CMK (cell line): ENCODE measurements at regions not wholly inside any gene's neighbourhood (a gene's known extent, or its start where the extent isn't known, plus 50 kb on each side); places are given as distances from the start of the nearest gene placed in this dataset.
"Not testable (repeated sequence)": the region's sequence is repeated elsewhere in the genome, so short reads cannot be mapped to it uniquely, and the experiment has no call there.

Experiments
- DNase-seq: peaks from one replicate; pipeline ENCODE4 v3.0.0-alpha.2; 2010; ENCODE audit warnings: low read depth

- DNase-seq: no peak
Observed at GRCh38 chr1:194705123-194705854, 1518.9 kb upstream of the B3GALT2 start.

GRCh38 chr1:194698908-194699318 lies 1512.5 kb upstream of the B3GALT2 start:
- peak; percentile 2 for DNase-seq

GRCh38 chr1:194693244-194693643 lies 1506.8 kb upstream of the B3GALT2 start:
- DNase-seq: no peak

DNA sequence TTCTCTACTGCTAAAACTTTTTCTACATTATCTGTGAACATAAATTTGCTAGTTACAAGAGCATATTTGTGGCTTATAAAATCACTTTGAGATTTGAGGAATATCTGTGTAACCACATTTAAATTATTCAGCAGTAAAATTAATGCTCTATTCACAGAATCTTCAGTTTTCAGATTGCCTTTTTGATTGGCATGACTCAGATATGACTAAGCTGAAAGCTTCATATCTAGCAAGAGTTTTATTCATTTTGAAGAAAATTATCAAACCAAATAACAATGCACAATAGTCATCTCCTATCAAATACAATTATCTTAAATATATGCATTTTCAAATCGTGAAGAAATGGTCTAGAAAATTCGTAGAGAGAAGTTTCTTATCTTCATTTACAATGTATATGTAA lies 1498.2 kb upstream of the B3GALT2 start:
- DNase-seq: no peak

- DNase-seq: no peak
Observed at GRCh38 chr1:194658090-194658439, 1471.7 kb upstream of the B3GALT2 start.

DNA sequence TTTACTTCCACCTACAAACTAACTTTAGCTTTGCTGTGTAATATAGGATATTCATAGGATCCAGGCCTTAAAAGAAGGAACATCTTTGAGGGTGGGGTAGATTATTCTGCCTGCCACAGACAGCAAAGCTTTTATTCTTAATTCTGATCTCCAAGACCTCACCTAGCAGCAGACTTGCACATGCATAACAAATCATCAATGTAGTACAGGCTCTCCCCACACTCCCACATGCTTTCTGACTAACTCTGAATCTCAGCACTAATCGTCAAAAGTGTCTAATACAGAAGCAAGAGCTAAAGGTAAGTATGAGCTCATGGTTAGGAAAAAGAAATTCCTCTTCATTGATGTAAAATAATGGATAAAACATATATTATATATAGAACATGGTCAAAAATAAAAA lies 1468.5 kb upstream of the B3GALT2 start:
- no peak for DNase-seq

DNA sequence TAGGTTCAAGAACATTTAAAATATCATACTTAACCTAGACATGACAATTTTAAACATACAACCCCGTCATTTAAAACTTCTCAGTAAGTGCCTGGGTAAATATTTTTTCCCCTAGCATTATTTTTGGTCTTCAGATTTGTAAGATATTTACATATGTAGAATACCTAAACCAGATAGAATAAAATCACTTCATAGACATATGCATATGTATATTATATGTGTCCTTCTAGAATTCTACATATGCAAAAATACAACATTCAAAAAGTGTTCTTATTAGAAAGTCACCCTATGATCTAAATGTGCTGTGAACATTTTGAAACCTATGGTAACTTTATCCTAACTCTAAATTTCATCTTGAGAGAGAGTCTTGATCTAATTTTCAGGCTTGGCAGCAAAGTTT lies 1467.0 kb upstream of the B3GALT2 start:
- no peak for DNase-seq

- DNase-seq: no peak
Observed at GRCh38 chr1:194647118-194647517, 1460.7 kb upstream of the B3GALT2 start.

DNA sequence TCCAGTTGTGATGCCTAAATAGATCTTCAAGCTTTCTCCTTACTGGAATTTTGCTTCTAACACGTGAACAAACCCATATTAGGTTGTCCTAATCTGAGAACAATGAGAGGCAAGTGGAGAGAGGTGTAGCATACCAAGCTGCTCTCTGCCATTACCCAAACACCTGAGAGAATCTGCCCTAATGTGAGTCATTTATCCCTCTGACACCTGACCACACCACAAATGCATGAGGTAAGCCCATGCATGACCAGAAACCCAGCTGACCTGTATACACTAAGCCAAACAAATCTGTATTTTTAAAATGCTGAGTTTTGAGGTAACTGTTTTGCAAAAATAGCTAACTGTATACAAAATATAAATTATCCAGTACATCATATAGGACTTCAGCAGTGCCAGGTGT lies 1458.1 kb upstream of the B3GALT2 start:
- DNase-seq: no peak

DNA sequence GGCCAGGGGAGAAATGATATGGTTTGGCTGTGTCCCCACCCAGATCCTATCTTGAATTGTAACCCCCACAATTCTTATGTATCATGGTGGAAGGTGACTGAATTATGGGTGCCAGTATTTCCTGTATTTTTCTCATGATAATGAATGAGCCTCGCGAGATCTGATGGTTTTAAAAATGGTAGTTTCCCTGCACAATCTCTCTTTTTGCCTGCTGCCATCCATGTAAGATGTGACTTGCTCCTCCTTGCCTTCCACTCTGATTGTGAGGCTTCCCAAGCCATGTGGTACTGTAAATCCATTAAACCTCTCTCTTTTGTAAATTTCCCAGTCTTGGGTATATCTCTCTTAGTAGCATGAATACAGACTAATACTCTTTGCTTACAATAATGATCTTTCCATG lies 1453.9 kb upstream of the B3GALT2 start:
- DNase-seq: no peak

DNA sequence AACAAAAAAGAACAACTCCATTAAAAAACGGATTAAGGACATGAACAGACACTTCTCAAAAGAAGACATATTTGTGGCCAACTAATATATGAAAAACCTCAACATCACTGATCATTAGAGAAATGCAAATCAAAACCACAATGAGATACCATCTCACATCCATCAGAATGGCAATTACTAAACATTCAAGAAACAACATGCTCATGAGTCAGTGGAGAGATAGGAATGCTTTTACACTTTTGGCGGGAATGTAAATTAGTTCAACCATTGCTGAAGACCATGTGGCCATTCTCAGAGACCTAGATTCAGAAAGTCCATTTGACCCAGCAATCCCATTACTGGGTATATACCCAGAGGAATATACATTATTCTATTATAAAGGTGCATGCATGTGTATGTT lies 1442.6 kb upstream of the B3GALT2 start:
- DNase-seq: no peak

DNA sequence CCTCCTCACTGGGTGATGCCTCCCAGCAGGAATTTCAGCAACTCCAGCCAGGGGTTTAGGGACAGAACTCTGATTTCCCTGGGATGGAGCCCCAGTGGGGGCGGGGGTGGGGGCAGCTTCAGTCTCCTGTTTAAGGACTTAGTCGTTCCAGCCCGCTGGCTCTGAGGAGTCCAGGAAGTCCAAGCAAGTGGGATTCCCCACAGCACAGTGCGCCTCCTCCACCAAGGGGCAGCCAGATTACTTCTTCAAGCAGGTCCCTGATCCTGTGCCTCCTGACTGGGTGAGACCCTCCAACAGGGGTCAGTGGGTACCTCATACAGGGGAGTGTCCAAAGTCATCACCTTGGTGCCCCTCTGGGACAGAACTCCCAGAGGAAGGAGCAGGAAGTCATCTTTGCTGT lies 1438.4 kb upstream of the B3GALT2 start:
- DNase-seq: no peak

DNA sequence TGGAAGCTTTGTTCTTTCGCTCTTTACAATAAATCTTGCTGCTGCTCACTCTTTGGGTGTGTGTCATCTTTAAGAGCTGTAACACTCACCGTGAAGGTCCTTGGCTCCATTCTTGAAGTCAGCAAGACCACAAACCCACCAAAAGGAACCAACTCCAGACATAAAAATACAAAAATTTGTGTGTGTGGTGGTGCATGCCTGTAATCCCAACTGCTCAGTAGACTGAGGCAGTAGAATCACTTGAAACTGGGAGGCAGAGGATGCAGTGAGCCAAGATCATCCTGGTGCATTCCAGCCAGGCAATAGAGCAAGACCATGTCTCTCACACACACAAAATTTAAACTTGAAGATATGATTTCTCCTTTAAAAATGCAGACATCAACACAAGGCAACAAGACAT lies 1431.7 kb upstream of the B3GALT2 start:
- no peak for DNase-seq

DNA sequence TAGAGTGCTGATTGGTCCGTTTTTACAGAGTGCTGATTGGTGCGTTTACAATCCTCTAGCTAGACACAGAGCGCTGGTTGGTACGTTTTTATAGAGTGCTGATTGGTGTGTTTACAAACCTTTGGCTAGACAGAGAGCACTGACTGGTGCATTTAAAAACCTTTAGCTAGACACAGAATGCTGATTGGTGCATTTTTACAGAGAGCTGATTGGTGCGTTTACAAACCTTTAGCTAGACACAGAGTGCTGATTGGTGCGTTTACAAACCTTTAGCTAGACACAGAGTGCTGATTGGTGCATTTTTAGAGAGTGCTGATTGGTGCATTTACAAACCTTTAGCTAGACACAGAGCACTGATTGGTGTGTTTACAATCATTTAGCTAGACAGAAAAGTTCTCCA lies 1430.9 kb upstream of the B3GALT2 start:
- DNase-seq: not testable (repeated sequence)

GRCh38 chr1:194616835-194617234 lies 1430.4 kb upstream of the B3GALT2 start:
- no peak for DNase-seq

DNA sequence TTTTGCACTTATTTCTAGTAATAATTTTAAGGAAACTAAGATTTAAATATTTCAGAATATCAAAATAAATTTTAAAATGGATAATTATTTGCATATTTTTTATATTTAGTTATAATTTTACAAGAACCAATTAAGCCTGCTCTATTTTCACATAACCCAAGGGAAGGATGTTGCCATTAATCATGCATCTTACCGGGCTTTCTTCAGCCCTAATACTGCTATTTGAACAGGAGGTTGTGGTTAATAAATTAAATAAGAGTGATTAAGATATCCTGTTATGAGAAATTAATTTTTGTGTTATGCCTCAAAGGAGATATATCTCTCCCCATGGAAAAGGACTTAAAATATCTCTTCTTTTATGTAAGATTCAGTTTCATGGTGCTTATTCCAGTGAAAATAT lies 1415.8 kb upstream of the B3GALT2 start:
- no peak for DNase-seq

- no peak for DNase-seq
Observed at GRCh38 chr1:194600716-194601115, 1414.3 kb upstream of the B3GALT2 start.

DNA sequence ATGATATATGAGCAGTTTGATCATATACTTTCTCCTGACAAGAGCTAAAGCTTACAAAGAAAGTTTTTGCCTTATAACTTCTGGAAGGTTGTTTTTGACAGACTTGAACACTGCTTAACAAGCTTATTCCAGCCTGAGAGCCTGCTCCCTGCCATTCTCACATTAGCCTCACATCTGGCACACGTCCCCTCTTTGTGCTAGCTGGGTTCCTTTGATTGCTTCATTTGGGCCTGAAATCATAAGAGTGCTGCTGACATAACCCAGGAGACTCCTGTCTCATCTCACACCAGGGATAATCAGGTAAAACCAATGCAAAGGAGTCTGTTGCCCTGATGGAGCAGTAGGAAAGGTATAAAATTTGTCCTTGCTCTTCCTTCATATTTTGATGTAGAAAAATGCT lies 1411.7 kb upstream of the B3GALT2 start:
- no peak for DNase-seq

GRCh38 chr1:194586302-194586701 lies 1399.9 kb upstream of the B3GALT2 start:
- DNase-seq: no peak

GRCh38 chr1:194584052-194584451 lies 1397.6 kb upstream of the B3GALT2 start:
- DNase-seq: no peak

- DNase-seq: no peak
Observed at GRCh38 chr1:194570476-194570875, 1384.1 kb upstream of the B3GALT2 start.

DNA sequence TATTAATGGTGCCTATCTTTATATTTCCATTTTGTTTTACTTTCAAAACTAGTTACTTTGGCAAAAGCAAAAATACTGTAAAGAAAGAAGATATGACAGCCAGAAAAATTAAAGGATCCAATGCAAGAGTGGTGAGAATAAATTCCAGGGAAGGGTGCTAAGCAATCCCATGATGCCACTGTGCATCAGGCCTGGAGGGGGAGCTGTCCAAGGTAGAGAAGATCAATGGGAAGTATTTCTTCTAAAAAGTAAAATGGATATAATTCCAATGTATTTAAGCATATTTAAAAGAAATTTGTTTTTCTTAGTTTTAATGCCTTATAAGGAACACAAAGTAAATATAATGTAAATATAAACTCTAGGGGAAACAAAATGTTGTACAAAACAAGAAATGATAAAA lies 1382.2 kb upstream of the B3GALT2 start:
- DNase-seq: no peak

DNA sequence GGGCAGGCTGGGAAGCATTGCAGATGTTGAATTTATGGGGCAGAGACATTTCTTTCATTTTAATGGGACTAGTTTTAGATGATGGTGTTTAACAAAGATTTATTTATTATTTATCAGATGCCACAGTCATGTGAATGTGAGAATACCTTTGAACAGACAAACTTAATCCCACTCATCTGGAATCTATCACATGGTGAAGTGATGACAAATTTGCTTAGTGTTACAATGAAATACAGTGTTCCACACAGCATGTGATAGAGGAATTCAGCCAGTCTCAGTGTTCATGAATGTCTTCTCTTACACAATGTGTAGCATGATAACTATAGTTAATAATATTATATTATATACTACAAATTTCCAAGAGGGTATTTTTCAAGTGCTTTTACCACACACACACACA lies 1361.7 kb upstream of the B3GALT2 start:
- DNase-seq: no peak

DNA sequence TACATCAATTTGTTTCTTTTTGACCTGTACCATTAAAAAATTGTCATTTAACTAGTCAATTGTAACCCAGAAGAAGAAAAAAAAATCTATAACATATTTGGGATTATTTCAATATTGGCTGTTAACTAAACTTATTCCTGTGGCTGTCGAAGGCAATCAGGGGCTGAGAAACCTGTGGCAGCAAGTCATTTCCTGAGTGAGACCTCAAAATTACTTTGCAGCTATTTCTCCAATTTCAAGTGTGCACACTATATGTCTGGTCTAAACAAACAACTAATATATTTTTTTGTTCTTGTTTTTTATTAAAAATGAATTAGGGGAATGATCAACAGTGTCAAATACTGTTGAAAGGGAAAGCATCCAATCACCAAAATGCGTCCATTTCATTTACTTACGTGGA lies 1357.6 kb upstream of the B3GALT2 start:
- no peak for DNase-seq

DNA sequence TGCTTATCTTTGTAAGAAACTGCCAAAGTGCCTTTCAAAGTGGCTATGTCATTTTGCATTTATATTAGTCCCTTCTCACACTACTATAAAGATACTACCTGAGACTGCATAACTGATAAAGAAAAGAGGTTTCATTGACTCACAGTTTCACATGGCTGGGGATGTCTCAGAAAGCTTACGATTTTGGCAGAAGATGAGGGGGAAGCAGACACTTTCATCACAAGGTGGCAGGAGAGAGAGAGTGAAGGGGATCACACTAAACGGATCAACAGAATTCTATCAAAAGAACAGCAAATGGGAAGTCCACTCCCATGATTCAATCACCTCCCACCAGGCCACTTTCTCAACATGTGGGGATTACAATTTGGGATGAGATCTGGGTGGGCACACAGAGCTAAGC lies 1352.0 kb upstream of the B3GALT2 start:
- DNase-seq: no peak
